HG03432 (cell line): ENCODE measurements at regions not wholly inside any gene's neighbourhood (a gene's known extent, or its start where the extent isn't known, plus 50 kb on each side); places are given as distances from the start of the nearest gene placed in this dataset.
"Not testable (repeated sequence)": the region's sequence is repeated elsewhere in the genome, so short reads cannot be mapped to it uniquely, and the experiment has no call there.

Experiments
- ATAC-seq: cut with Tn5 transposase; IDR thresholded peaks from one replicate; pipeline ENCODE4 v1.9.1; 2021; ENCODE audit warnings: mild to moderate bottlenecking, moderate library complexity; ENCODE audit not compliant: unreplicated experiment

- no peak for ATAC-seq
Measured at GRCh38 chr3:182650568-182651128, 142.7 kb upstream of the ATP11B start.

- ATAC-seq: no peak
Measured at GRCh38 chr3:182651461-182651860, 141.8 kb upstream of the ATP11B start.

- not testable (repeated sequence) for ATAC-seq
Measured at GRCh38 chr3:182653065-182653464, 140.2 kb upstream of the ATP11B start.

- no peak for ATAC-seq
Measured at GRCh38 chr3:182668541-182668940, 124.8 kb upstream of the ATP11B start.

- ATAC-seq: no peak
Measured at GRCh38 chr3:182668974-182669373, 124.3 kb upstream of the ATP11B start.

- ATAC-seq: no peak
Measured at GRCh38 chr3:182671541-182671940, 121.8 kb upstream of the ATP11B start.

GRCh38 chr3:182671942-182672341 lies 121.4 kb upstream of the ATP11B start:
- ATAC-seq: no peak

- ATAC-seq: no peak
Measured at GRCh38 chr3:182673336-182673735, 120.0 kb upstream of the ATP11B start.

- ATAC-seq: peak; percentile 95
Measured at GRCh38 chr3:182682263-182683241, 110.8 kb upstream of the ATP11B start.

GRCh38 chr3:182683453-182683852 lies 109.9 kb upstream of the ATP11B start:
- peak; percentile 59 for ATAC-seq

- no peak for ATAC-seq
Measured at GRCh38 chr3:182683858-182684257, 109.4 kb upstream of the ATP11B start.

- no peak for ATAC-seq
Measured at GRCh38 chr3:182686033-182686886, 107.0 kb upstream of the ATP11B start.

- no peak for ATAC-seq
Measured at GRCh38 chr3:182690172-182690571, 103.1 kb upstream of the ATP11B start.

GRCh38 chr3:182692021-182692420 lies 101.3 kb upstream of the ATP11B start:
- no peak for ATAC-seq

- no peak for ATAC-seq
Measured at GRCh38 chr3:182692695-182693094, 100.6 kb upstream of the ATP11B start.

GRCh38 chr3:182693723-182694122 lies 99.6 kb upstream of the ATP11B start:
- no peak for ATAC-seq

- ATAC-seq: no peak
Measured at GRCh38 chr3:182696916-182697315, 96.4 kb upstream of the ATP11B start.

- ATAC-seq: no peak
Measured at GRCh38 chr3:182697345-182697919, 95.9 kb upstream of the ATP11B start.

- ATAC-seq: no peak
Measured at GRCh38 chr3:182698078-182698477, 95.2 kb upstream of the ATP11B start.

GRCh38 chr3:182699550-182700170 lies 93.6 kb upstream of the ATP11B start:
- no peak for ATAC-seq
